CMK (cell line): ENCODE measurements at regions not wholly inside any gene's neighbourhood (a gene's known extent, or its start where the extent isn't known, plus 50 kb on each side); places are given as distances from the start of the nearest gene placed in this dataset.
"Not testable (repeated sequence)": the region's sequence is repeated elsewhere in the genome, so short reads cannot be mapped to it uniquely, and the experiment has no call there.

ENCODE experiments used
- DNase-seq: peaks from one replicate; pipeline ENCODE4 v3.0.0-alpha.2; 2010; ENCODE audit warnings: low read depth

DNA sequence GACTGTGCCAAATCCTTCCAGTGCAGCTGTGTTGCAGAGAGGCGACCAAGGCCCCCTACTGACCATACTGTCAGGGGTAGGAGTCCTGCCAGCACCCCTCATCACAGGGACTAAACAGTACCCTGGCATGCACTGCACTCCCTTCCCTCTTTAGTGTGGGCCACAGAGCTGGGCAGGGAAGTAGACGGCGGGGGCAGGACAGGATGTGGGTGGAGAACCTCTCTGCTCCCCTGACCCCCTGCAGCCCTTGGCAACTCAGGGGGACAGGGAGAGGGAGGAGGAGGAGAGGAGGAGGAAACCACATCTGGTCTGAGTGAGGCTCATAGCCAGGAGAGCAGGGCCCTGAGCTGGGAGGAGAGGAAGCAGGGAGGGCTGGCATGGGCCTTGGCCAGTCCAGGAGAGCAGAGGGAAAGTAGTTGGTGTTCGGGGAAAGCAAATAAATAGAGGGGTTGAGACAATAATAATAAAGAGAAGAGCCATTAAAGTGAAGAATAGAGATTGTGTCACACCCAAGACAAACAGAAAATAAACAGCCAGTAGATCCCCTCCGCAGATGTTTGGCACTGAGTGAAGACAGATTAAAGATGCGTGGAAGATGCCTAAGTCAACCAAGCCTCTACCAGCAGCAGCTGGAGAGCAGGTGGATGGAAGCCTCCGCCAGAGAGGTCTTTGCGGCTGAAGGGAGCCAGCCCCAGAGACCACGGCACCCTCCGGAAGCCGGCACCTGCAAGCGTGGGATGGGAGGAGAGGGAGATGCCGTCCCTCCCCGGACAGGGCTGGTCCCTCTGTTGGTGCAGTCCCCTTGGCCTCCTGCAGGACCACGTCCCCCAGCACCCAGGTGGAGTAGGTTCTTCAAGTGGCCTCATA lies 61.5 kb downstream of the RPUSD4 start:
- DNase-seq, result peak; percentile 80

- no peak for DNase-seq
Measured at GRCh38 chr11:126148317-126148716, 63.1 kb downstream of the RPUSD4 start.

DNA sequence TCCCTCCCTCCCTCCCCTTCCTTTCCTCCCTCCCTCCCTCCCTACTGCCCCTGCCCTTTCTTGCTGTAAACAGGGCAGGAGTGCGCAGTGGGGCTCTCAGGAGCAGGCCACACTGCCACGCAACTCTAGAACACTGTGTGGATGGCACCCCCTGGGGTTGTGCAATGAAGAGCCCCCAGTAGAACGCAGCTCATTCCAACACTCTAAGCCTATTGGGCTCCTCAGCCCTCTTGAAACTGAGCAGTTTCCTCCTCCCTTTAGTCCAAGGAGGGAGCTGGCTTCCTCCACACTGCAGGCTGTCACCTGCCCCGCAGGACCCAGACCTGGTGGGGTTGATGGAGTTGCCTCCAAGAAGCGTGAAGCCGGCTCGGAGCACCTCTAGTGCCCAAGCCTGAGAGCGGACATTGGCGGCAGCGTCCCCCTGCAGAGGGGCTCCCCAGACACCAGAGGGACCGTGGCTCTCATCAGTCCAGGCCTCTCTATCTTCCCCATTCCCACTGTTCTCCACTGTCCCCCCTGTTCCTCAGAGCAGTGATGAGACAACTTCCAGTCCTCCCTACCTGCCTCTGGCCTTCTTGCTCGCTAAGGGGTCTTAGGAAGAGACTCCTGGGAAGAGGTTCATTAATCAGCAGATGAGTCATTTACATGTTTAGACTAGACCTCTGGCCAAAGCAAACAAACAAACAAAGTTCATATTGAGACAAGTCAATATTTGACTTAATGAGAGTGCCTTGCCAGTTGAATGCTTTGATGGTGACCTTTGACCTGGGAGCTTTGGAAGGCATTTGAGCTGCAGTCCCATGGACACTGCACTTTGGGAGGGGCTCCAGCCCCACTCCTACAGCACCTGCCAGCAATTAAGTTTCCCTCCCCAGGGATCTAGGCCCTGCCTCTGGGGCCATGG lies 64.0 kb downstream of the RPUSD4 start:
- no peak for DNase-seq

DNA sequence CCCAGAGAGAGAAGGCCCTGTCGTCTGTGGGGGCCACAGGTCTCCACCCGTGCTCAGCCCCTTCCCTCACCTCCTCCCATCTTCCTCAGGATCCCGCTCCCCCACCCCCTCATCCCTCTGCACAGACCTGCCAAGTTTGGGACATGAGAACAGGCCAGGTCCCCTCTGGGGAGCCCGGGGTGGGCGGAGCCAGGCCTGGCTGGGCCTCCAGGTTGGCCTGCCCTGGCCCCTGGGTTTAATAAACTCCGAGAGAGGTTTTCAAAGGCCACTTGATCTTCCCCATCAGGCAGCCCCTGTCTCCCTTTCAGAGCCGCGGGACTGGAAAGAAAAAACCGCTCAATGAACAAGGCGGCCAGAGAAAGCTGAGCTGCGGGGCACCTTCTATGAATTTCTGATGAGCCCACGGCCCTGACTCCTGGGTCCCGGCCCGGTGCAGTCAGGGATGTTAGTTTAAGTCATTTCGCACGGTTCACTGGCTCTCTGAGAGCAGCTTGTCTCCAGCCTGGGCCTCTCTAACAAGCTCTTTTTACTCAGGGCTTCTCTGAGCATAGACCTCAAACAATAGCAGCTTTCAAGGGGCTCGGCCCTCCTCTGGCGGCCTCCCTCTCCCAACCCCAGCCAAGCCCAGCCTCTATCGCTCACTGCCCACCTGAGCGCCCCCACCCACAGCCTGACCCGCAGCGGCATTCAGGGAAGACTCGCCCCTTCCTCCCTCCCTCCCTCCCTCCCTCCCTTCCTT lies 64.8 kb downstream of the RPUSD4 start:
- DNase-seq, result peak; percentile 15

- no peak for DNase-seq
Measured at GRCh38 chr11:126145954-126146353, 65.5 kb downstream of the RPUSD4 start.

GRCh38 chr11:126143491-126143890 lies 68.0 kb downstream of the RPUSD4 start:
- DNase-seq, result not testable (repeated sequence)

GRCh38 chr11:126140926-126141280 lies 70.5 kb downstream of the RPUSD4 start:
- DNase-seq, result no peak

GRCh38 chr11:126140201-126140925 lies 71.1 kb downstream of the RPUSD4 start:
- DNase-seq, result no peak

DNA sequence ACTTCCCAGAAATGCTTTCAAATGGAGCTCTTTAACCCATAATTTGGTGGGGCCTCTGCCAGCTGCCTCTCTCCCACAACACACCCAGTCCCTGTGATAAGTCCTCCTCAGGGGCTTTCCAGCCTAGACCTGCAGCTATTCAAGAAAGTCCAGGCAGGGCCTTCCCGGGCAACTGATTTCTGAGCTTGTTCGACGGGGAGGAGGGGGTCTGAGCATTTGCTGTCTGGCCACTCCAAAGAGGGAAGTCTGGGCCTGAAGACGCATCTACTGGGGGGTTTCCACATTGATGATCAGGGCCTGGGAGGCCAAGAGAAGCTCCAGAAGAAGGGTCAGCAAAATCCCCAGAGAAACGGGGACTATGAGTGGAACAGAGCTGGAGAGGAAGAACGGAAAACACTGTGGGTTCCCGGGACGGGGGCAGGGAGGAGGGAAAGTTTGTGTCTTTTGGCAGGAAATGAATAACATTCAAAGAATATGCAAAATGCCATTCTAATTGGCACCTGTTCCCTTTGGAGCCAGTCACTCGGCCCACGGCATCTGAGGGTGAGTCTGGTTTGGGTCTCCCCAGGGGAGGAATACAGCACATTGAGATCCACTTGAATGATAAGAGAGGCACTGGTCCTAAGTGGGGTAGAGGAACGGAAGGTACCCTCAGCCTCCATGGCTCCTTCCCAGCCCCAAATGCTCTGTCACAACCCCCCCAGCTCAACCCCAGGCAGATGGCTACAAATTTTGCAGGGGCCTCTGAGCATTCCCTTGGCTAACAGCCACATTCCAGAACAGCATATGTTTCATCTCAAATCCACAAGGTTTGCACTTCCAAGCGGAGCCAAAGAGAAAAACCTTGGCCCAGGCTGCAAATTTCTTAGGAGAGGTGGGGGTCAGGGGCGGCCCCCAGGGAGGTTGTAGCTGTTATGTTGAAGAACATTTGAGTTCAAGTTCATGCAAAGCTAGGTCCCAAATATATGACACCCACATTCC lies 72.0 kb downstream of the RPUSD4 start:
- DNase-seq, result no peak

DNA sequence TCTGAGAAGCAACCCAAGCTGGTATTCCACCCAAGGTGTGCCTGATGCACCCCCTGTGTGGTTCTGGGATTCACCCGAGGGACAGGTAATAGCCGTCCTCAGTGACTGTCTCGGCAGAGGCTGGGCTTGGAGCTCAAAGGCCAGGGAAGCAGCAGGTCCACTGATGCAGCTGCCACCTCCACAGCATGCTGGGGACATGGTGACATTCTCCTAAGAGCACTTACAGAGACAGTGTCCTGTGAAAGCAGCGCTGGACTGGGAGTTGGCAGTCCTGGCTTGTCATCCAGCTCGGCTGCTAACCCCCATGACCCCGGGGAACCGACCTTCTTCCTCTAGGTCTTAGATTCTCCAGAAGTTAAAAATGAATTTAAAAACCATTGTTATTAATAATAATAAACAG lies 72.8 kb downstream of the RPUSD4 start:
- DNase-seq, result no peak

DNA sequence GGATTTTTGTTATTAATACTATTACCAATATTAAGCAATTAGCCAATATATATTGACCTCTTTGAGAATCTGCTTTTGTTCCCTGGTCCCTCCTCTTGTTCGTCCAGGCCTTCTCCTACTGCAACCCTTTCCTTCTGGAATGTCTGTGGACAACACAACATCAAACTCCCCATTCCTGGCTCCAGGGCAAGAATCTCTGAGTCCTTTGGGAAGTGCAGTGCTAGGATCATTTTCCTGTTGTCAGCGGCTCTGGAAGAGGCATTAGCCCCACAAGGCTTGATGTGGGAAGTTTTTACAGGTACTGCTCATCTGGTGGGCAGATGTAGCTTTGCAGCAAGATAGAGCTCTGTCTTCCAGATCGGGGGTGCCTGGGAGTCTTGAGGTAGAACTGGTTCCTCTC lies 74.3 kb downstream of the RPUSD4 start:
- DNase-seq, result no peak

DNA sequence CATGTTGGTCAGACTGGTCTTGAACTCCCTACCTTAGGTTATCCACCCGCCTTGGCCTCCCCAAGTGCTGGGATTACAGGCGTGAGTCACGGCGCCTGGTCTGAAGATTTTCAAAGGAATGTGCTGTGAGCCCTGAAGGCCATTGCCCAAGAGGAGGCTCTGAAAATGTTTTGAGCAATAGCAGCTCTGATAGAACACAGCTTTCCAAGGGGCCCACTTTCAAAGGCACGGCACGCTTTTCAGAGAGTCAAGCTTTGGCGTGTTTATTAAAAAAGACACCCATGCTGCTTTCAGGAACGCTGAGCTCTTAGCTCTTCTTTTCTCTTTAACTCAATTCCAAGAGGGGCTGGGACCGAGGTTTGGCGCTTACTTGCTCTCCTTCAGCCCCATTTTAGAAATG lies 73.8 kb upstream of the CDON start:
- no peak for DNase-seq

DNA sequence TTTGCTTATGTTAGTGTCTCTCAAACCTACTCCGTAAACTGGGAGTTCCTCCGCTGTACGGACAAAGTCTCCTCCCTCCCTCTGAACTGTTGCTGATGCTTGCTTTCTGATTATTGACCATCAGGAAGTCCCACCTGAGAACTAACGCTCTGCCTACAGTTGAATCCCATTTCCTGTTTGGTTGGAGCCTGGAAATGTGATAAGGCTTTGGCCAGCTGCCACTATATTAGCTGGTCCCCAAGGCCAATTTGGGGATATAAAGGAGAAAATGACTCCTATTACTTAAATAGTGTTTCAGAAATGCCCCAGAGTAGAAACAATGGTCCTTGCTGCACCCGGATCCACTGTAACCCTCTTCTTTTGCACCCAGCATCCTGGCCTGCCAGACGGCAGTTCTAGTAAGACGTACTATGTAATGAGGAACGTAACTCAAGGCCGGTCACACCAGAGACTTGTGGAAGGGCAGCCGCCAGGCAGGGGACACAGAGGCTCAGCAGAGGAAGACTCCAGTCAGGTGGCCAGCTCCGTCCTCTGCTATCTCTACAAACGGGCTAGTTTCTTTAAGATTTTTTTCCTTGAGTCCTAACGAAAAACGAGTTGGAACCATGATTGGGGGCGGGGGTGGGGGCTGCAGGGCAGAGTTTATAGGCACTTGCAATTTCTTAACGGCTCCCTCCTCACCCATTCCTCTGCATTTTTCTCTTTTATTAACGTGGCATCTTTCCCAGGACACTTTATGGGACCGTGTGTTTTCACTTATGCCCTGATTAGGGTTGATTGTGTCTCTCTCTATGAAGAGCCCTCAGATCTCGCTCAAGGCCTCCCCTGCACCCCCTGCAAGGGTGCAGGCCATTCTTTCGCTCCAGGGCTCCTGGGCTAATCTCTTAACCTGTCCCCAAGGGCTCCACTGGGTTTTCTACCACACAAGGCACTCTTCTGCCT lies 72.8 kb upstream of the CDON start:
- no peak for DNase-seq

DNA sequence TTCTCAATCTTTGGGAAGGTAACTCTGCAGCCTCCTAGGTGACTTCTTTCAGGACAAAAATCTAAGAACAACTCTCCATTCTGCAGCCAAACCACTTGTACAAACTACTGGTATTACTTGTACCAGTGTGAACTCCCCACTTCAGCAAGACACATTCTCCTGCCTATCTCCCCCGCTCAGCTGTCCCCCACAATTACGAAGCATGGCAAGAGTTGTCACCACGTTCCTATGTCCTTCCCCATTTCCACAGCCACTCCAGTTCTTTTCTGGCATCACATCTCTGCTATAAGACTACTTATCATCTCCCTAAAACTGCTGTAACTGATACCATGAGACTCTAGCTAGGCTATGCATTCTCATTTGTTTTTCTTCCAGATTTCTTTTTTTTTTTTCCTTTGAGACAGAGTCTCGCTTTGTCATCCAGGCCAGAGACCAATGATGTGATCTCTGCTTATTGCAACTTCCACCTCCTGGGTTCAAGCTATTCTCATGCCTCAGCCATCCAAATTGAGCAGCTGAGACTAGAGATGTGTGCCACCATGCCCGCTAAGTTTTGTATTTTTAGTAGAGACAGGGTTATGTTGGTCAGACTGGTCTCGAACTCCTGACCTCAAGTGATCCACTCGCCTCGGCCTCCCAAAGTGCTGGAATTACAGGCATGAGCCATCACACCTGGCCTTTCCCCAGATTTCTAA lies 71.9 kb upstream of the CDON start:
- DNase-seq, result no peak

DNA sequence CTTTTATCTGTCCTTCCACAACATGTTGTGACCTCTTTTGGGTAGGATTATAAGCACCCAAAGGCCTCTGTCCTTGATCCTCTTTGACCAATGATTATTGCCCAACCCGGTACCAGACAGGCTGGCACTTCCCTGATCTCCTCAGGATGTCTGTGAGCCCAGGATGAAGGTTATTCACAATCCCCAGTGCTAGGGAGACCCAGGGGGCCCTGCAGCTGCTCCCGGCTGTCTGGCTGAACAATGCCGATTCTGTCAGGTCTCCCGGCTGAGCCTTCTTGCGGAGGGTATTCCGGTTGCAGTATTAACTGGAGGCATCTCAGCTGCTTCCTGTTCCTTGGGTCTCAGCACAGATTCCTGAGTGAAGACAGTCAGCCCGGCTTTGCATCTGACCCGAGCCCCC lies 71.2 kb upstream of the CDON start:
- DNase-seq, result no peak

DNA sequence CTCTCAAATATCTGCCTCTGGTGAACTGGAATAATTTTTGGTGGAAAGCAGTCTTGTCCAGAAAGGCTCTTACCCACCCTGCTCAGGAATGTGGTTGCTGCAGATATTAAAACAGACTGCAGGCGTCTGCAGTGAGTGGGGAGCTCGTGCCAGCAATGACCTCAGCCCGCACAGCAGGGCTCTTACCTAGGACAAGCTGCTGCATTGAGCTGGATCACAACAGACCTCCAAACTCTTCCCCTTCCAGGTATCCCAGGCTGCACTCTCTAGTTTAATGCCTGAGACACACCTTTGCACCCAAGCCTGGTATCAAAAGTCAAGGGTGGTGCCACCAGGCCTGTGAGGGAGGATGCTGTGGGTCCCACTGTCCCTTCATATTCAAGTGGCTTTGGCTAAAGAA lies 69.7 kb upstream of the CDON start:
- DNase-seq, result no peak

GRCh38 chr11:126130781-126131180 lies 68.1 kb upstream of the CDON start:
- DNase-seq, result not testable (repeated sequence)

DNA sequence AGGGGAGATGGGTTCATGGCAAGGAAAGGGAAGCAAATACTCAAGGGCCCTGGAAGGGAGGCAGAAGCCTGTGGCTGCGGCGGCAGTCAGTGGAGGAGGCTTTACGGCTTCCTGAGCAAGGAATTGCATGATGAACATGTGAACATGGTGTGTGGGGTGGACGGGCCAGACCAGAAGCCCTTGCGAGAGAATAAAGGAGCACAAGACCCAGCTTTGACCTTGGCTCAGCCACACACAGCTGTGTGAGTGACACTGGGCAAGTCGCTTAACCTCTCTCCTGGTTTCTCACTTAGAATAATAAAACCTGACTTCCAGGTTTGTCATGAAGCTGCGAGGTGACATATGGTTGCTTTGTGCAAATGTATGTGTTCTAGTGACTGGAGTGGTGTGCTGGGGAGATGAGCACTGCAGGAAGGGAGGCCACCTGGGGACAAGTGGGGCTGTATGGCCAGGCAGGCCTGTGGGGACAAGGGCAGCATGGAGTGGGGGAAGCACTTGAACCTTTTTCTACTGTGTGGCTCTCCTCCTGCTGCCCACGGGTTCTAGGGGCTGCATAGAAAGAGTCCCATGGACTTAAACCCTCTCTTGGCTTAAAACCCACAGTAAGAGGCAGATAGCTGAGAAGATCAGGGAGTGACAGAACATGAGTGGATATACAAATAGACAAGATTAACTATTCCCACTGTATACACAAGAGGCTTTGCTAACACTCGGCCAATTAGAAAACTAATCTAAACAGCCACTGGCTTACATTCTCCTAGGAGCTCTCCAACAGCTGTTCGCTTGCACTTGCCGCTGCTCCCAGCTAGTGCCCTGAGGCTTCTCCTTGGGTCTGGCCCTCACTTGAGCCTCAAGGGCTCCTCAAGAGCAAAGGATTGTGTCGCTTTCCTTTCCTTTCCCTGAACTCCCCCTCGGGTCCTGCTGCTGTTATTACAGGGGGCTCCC lies 67.3 kb upstream of the CDON start:
- DNase-seq, result no peak
